HG03196 (cell line): ENCODE measurements at regions not wholly inside any gene's neighbourhood (a gene's known extent, or its start where the extent isn't known, plus 50 kb on each side); places are given as distances from the start of the nearest gene placed in this dataset.

Experiments
- ATAC-seq: cut with Tn5 transposase; IDR thresholded peaks from one replicate; pipeline ENCODE4 v1.9.1; 2021; ENCODE audit not compliant: unreplicated experiment

- ATAC-seq = no peak
These were observed 130.6 kb upstream of the VSTM2B start for GRCh38 chr19:29395111-29395733.

GRCh38 chr19:29395734-29396414 is 129.9 kb upstream of the VSTM2B start:
- no peak for ATAC-seq

- ATAC-seq = no peak
These were observed 128.9 kb upstream of the VSTM2B start for GRCh38 chr19:29396925-29397324.

GRCh38 chr19:29397748-29398147 is 128.0 kb upstream of the VSTM2B start:
- ATAC-seq = no peak

- ATAC-seq = no peak
These were observed 126.0 kb upstream of the VSTM2B start for GRCh38 chr19:29399804-29400203.

- ATAC-seq = no peak
These were observed 124.7 kb upstream of the VSTM2B start for GRCh38 chr19:29400917-29401711.

- ATAC-seq = no peak
These were observed 123.9 kb upstream of the VSTM2B start for GRCh38 chr19:29401712-29402421.

GRCh38 chr19:29402563-29402962 is 123.2 kb upstream of the VSTM2B start:
- ATAC-seq = no peak

GRCh38 chr19:29404015-29404414 is 121.8 kb upstream of the VSTM2B start:
- no peak for ATAC-seq

- no peak for ATAC-seq
These were observed 120.7 kb upstream of the VSTM2B start for GRCh38 chr19:29404951-29405727.

GRCh38 chr19:29405728-29405995 is 120.1 kb upstream of the VSTM2B start:
- ATAC-seq = no peak

- ATAC-seq = no peak
These were observed 116.5 kb upstream of the VSTM2B start for GRCh38 chr19:29409076-29409862.

GRCh38 chr19:29410601-29411000 is 115.2 kb upstream of the VSTM2B start:
- ATAC-seq = no peak

GRCh38 chr19:29411113-29411581 is 114.6 kb upstream of the VSTM2B start:
- ATAC-seq = no peak

GRCh38 chr19:29413435-29413834 is 112.4 kb upstream of the VSTM2B start:
- no peak for ATAC-seq

GRCh38 chr19:29415507-29415906 is 110.3 kb upstream of the VSTM2B start:
- no peak for ATAC-seq

- ATAC-seq = no peak
These were observed 108.7 kb upstream of the VSTM2B start for GRCh38 chr19:29417048-29417447.

GRCh38 chr19:29418201-29418600 is 107.6 kb upstream of the VSTM2B start:
- ATAC-seq = no peak

GRCh38 chr19:29420065-29420464 is 105.7 kb upstream of the VSTM2B start:
- no peak for ATAC-seq
